ENCODE measurements at regions not wholly inside any gene's neighbourhood (a gene's known extent, or its start where the extent isn't known, plus 50 kb on each side); places are given as distances from the start of the nearest gene placed in this dataset.

DNA sequence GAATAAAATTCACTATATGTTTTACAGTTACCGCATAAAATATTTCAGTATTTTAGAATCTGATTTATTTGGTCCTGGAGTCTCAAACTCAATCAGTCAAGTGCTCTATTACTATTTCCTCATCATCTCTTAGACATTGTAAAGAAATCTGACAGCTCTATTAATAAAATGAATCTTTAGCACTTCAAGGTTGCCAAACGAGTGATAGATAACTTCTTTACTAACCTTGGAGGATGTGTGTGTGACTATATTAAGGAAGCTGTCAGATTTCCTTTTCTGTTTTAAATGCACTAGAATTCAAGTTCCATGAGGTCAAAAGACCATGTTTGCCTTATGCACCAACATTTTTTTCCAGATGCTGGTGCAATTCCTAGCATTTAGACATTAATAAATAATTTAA, 389.8 kb upstream of the AZI2 start:
- 80% methylated on average over 2 of the region's 2 CpGs for WGBS, 2 donors
- TF ChIP-seq, protein P1, sequence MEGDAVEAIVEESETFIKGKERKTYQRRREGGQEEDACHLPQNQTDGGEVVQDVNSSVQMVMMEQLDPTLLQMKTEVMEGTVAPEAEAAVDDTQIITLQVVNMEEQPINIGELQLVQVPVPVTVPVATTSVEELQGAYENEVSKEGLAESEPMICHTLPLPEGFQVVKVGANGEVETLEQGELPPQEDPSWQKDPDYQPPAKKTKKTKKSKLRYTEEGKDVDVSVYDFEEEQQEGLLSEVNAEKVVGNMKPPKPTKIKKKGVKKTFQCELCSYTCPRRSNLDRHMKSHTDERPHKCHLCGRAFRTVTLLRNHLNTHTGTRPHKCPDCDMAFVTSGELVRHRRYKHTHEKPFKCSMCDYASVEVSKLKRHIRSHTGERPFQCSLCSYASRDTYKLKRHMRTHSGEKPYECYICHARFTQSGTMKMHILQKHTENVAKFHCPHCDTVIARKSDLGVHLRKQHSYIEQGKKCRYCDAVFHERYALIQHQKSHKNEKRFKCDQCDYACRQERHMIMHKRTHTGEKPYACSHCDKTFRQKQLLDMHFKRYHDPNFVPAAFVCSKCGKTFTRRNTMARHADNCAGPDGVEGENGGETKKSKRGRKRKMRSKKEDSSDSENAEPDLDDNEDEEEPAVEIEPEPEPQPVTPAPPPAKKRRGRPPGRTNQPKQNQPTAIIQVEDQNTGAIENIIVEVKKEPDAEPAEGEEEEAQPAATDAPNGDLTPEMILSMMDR (IDR thresholded peaks at IDR 0.05): no peak
- TF ChIP-seq POLR2A (IDR thresholded peaks at IDR 0.05): no peak
- intact Hi-C loops (cut with DNase I; ENCODE audit: low total_unique reads): loop anchor here (5.0 kb wide), 1 partner anchor 1936 kb away; no protein-coding TSS in a partner anchor
- no peak overlapping the region for H3K4me3 ChIP-seq (ENCODE audit: low read depth, poor library complexity, severe bottlenecking)
- DNase-seq (ENCODE audit: low spot score in 2 of 2): no peak

DNA sequence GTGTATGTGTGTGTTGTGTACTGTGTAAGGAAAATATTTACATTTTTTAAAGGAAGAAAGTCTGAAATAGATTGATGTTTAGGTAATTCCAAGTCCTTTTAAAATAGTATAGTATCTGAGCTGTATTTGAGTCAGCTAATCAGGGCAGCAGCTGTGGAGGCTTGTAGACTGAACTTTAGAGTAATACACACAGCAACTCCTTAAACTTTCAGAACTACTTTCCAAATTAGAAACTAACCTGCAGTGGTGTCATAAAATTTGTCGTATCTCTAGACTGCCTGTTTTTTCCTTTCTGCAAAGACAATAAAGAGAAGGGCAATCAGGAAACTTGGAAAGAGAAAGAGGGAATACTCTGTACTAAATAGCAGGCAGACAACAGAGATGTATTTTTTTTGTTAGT, 391.0 kb upstream of the AZI2 start:
- TF ChIP-seq, protein P1 (IDR thresholded peaks at IDR 0.05): no peak
- TF ChIP-seq POLR2A (IDR thresholded peaks at IDR 0.05): no peak
- intact Hi-C loops (cut with DNase I; ENCODE audit: low total_unique reads): loop anchor here (5.0 kb wide), 1 partner anchor 1937 kb away; no protein-coding TSS in a partner anchor
- 51 to 71% methylated on average over 1 of the region's 1 CpG for WGBS, 2 donors
- no peak overlapping the region for H3K4me3 ChIP-seq (ENCODE audit: low read depth, poor library complexity, severe bottlenecking)
- no peak for DNase-seq (ENCODE audit: low spot score in 2 of 2)

DNA sequence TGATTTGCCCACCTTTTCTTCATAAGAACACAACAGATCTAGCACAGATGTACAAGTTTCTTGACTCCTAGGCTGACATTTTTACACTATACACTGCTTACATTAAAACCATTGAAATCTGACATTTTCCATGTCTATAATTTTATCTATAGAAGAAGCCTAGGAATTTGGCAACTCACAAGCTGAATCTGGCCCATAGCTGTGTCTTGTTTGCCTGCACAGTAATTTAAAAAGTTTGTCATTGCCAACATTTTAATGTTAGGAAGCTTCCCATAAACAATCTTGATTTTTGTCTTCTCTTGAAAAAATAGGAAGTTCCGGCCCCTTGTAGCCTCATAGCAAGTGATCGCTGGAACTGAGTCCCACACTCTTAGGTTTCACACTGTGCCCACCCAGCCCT, 394.6 kb upstream of the AZI2 start:
- 82 to 85% methylated on average over 2 of the region's 2 CpGs for WGBS, 2 donors
- intact Hi-C loops (cut with DNase I; ENCODE audit: low total_unique reads): no loop called here
- TF ChIP-seq, protein P1 (IDR thresholded peaks at IDR 0.05): no peak
- TF ChIP-seq POLR2A (IDR thresholded peaks at IDR 0.05): no peak
- no peak for DNase-seq (ENCODE audit: low spot score in 2 of 2)
- H3K4me3 ChIP-seq (ENCODE audit: low read depth, poor library complexity, severe bottlenecking): no peak overlapping the region

DNA sequence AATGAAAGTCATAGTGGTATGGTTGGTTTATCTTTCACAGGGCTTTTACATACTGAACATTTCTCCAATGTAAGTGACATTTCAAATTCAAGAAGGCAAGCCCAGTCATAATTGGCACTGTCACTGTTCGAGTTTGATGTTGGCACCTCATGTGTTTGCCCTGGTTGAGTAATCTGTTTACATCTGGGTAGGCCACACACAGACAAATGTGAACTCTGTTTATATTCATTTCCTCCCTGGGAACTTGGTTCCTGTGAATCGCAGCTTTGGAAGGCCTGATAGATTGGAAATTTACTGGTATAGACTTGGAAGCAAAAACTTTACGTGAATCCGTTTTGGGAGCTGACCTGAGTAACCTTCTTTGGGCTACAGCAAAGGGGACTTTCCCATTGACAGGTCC, 395.2 kb upstream of the AZI2 start:
- no peak overlapping the region for H3K4me3 ChIP-seq (ENCODE audit: low read depth, poor library complexity, severe bottlenecking)
- 33 to 44% methylated on average over 4 of the region's 4 CpGs for WGBS, 2 donors
- no peak for TF ChIP-seq POLR2A (IDR thresholded peaks at IDR 0.05)
- TF ChIP-seq, protein P1 (IDR thresholded peaks at IDR 0.05): no peak

DNA sequence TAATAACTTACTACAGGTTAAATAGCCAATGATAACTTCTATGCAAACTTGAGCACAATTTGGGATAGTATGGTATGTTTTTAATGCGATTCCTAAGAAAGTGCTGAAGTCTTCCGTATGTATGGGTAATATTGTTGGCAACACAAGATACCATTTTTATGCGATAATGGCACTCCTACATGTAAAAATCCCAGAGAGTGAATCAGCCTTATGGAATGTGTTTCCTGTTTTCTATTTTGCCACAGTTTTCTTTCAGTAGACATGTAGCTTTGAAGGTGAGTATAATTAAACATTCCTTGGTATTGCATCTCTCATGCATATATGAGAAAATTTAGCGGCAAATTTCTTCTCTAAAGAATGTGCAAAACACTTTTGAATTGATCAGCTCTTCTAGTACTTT, 396.8 kb upstream of the AZI2 start:
- DNase-seq (ENCODE audit: low spot score in 2 of 2): no peak
- TF ChIP-seq POLR2A (IDR thresholded peaks at IDR 0.05): no peak
- TF ChIP-seq, protein P1 (IDR thresholded peaks at IDR 0.05): no peak
- H3K4me3 ChIP-seq (ENCODE audit: low read depth, poor library complexity, severe bottlenecking): no peak overlapping the region
- 37 to 40% methylated on average over 4 of the region's 4 CpGs for WGBS, 2 donors
- intact Hi-C loops (cut with DNase I; ENCODE audit: low total_unique reads): no loop called here

More for the DNA sequence above, 395.2 kb upstream of the AZI2 start:
- DNase-seq (ENCODE audit: low spot score in 2 of 2): no peak
- intact Hi-C loops (cut with DNase I; ENCODE audit: low total_unique reads): no loop called here

DNA sequence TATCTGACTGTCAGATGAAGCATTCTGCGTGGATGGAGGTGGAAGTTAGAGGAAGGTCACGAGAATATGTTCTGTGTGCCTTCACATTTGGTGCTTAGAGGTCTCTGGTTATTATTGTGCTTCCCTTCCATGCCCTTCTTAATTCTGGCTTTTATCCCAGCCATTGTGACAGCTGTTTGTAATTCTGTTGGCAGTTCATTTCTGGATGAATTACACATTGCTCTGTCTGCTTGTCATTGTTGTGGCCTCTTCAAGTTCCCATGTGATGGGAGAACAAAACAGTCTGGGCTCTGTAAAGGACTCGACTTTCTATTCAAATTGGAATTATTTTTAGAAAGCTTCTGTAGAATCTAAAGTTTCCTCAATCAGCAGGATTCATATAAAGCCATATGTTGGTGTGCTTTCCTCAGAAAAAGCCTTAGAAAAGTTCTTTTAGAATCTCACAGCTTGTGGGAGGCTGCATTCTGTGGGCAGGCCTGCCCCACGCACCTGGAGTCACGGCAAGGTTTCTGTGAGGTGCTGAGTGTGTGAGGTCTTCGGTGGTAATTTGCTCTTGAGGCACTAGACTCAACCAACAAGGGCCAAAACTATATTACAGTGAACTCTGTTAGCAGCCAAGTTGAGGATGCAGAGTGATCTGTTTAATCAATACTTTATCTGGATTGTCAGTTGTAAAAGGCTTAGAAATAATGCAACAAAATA, 397.4 kb upstream of the AZI2 start:
- 44 to 52% methylated on average over 6 of the region's 6 CpGs for WGBS, 2 donors
- no peak overlapping the region for H3K4me3 ChIP-seq (ENCODE audit: low read depth, poor library complexity, severe bottlenecking)
- DNase-seq (ENCODE audit: low spot score in 2 of 2): no peak
- intact Hi-C loops (cut with DNase I; ENCODE audit: low total_unique reads): no loop called here
- no peak for TF ChIP-seq POLR2A (IDR thresholded peaks at IDR 0.05)
- TF ChIP-seq, protein P1 (IDR thresholded peaks at IDR 0.05): no peak

All from lower leg skin (tissue), 4 donors.